Gastrocnemius medialis (tissue), 4 donors: ENCODE measurements at regions not wholly inside any gene's neighbourhood (a gene's known extent, or its start where the extent isn't known, plus 50 kb on each side); places are given as distances from the start of the nearest gene placed in this dataset.

Source experiments
- CTCF ChIP-seq, 5 experiments: fragments of 450-650 bp in 3 of 5; fragments of 200-600 bp in 2 of 5; sonication (generic) in 2 of 5; IDR thresholded peaks in 4 of 5; conservative IDR thresholded peaks in 1 of 5; 1 replicate in 4 of 5; 2 replicates in 1 of 5; pipeline ENCODE4 v1.5.1; 2016 to 2019; ENCODE audit warnings: antibody characterized with exemption in 5 of 5, mild to moderate bottlenecking in 3 of 5, moderate library complexity in 3 of 5
- POLR2A ChIP-seq, 2 donors: fragments of 450-650 bp; IDR thresholded peaks; one replicate each; pipeline ENCODE4 v1.6.1; 2017; ENCODE audit warnings: antibody characterized with exemption in 2 of 2, mild to moderate bottlenecking in 2 of 2, moderate library complexity in 2 of 2

GRCh38 chr7:114196517-114196916 lies 218.1 kb upstream of the FOXP2 start:
- TF ChIP-seq CTCF (IDR thresholded peaks at IDR 0.05 in 4 of 5, conservative IDR thresholded peaks at IDR 0.05 in 1 of 5) (no peak), POLR2A (IDR thresholded peaks at IDR 0.05) (no peak)
